Natural killer cell treated with Interleukin-12 subunit alpha and Interleukin-12 subunit beta and Interleukin-15 and Interleukin-18, amount 100 ng/mL, for 72 hours (primary cell): ENCODE measurements at regions not wholly inside any gene's neighbourhood (a gene's known extent, or its start where the extent isn't known, plus 50 kb on each side); places are given as distances from the start of the nearest gene placed in this dataset.
"Not testable (repeated sequence)": the region's sequence is repeated elsewhere in the genome, so short reads cannot be mapped to it uniquely, and the experiment has no call there.

ENCODE experiments used
- ATAC-seq, 2 donors: fragments of 150-1000 bp; cut with Tn5 transposase in 1 of 2; sonication (Bioruptor Pico), chemical (Tn5 transposase) in 1 of 2; 2 replicates each; pipeline ENCODE4 v1.10.0; 2021
- DNase-seq: peaks from one replicate; pipeline ENCODE4 v3.0.0; 2022; ENCODE audit warnings: low spot score
- H3K27ac Mint-ChIP-seq, 2 donors: 1 replicate in 1 of 2; 2 replicates in 1 of 2; pipeline ENCODE4 v1.8.0; 2022; ENCODE audit warnings: mixed read lengths in 2 of 2, mild to moderate bottlenecking in 1 of 2, moderate library complexity in 1 of 2
- H3K27me3 Mint-ChIP-seq, 2 donors: 1 replicate in 1 of 2; 2 replicates in 1 of 2; pipeline ENCODE4 v1.8.0; 2022; ENCODE audit warnings: mixed read lengths in 2 of 2
- H3K36me3 Mint-ChIP-seq: one replicate; pipeline ENCODE4 v1.8.0; 2022; ENCODE audit warnings: mixed read lengths
- H3K4me1 Mint-ChIP-seq, 2 donors: 1 replicate in 1 of 2; 2 replicates in 1 of 2; pipeline ENCODE4 v1.8.0; 2022; ENCODE audit warnings: low read depth in 2 of 2, mixed read lengths in 2 of 2, mild to moderate bottlenecking in 1 of 2
- H3K4me3 Mint-ChIP-seq: one replicate; pipeline ENCODE4 v1.8.0; 2022; ENCODE audit warnings: mixed read lengths
- H3K9me3 Mint-ChIP-seq: 2 replicates; pipeline ENCODE4 v1.8.0; 2022; ENCODE audit warnings: mixed read lengths

DNA sequence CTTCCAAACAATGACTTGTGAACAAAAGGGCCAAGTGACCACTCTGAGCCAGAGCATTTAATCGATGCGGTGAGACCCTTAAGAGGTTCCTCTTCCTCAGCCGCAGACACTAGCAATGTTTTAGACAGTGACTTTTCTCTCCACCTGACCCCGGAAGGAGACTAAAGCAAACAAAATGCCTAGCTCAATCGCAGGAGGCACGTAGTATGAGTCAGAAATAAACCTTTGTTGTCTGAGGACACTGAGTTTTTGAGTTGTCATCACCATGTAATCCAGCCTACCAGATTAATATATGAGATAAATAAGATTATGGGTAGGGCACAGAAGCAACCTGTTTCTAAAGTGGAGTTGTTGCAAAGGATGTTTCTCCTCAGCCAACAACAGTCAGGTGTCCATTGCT, 326.2 kb upstream of the DUSP10 start:
- peaks cover 8% of the 10 kb centered on the region for H3K36me3 Mint-ChIP-seq
- H3K27ac Mint-ChIP-seq: no peak overlapping the region
- H3K4me3 Mint-ChIP-seq: no peak overlapping the region
- H3K9me3 Mint-ChIP-seq: peaks cover 8% of the 10 kb centered on the region
- ATAC-seq: no peak
- no peak for DNase-seq
- no peaks in the 10 kb centered on the region for H3K4me1 Mint-ChIP-seq
- no peaks in the 10 kb centered on the region for H3K27me3 Mint-ChIP-seq

- Mint-ChIP-seq H3K9me3 (peaks cover 8% of the 10 kb centered on the region), H3K27me3 (no peaks in the 10 kb centered on the region)
- DNase-seq: no peak
Observed at GRCh38 chr1:222066539-222066938, 324.6 kb upstream of the DUSP10 start.

DNA sequence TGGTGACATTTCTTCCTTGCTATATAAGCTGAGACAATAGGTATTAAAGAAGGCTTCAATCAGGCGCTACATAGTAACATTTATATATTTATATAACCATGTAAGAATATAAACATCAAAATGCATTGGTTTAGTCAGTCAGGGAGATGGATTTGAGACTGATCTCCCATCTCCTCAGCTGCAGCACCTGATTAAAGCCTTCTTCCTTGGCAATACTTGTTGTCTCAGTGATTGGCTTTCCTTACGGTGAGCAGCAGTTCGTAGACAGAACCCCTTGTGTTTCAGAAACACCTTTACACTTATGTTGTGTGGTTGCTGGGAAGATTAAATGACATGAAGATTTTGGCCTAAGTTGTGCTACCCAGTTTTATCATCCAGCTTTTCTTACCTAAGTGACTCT, 323.3 kb upstream of the DUSP10 start:
- Mint-ChIP-seq H3K27me3 (no peaks in the 10 kb centered on the region), H3K27ac (no peak overlapping the region), H3K4me1 (no peaks in the 10 kb centered on the region), H3K36me3 (peaks cover 8% of the 10 kb centered on the region), H3K4me3 (no peak overlapping the region), H3K9me3 (peaks cover 8% of the 10 kb centered on the region)
- DNase-seq (no peak), ATAC-seq (no peak)

More at GRCh38 chr1:222066539-222066938, 324.6 kb upstream of the DUSP10 start:
- Mint-ChIP-seq H3K27ac (no peak overlapping the region), H3K4me3 (no peak overlapping the region), H3K36me3 (peaks cover 8% of the 10 kb centered on the region), H3K4me1 (no peaks in the 10 kb centered on the region)
- ATAC-seq: no peak

DNA sequence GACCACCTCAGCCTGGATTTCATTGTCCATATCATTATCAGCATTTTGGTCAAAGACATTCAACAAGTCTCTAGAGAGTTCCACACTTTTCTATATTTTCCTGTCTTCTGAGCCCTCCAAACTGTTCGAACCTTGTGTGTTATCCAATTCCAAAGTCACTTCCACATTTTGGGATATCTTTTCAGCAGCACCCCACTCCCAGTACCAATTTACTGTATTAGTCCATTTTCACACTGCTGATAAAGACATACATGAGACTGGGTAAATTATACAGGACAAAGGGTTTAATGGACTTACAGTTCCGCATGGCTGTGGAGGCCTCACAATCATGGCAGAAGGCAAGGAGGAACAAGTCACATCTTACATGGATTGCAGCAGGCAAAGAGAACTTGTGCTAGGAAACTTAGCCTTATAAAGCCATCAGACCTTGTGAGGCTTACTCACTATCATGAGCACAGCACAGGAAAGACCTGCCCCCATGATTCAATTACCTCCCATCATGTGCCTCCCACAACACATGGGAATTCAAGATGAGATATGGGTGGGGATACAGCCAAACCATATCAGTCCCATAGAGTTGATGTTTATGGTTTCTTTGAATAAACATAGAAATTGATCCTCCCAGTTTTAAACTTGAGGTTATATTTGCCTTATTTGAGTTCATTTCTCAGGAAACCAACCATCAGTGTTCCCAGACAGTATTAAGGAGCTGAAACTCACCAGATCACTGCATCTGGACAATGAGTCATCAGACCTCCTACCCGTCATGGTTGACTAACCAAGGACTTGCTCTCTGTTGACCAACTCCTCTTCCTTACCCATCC, 322.7 kb upstream of the DUSP10 start:
- Mint-ChIP-seq H3K4me1 (no peaks in the 10 kb centered on the region), H3K36me3 (peaks cover 8% of the 10 kb centered on the region), H3K27me3 (no peaks in the 10 kb centered on the region), H3K27ac (no peak overlapping the region), H3K9me3 (peaks cover 8% of the 10 kb centered on the region), H3K4me3 (no peak overlapping the region)
- no peak for DNase-seq
- no peak for ATAC-seq

- Mint-ChIP-seq H3K9me3 (peaks cover 8% of the 10 kb centered on the region), H3K27me3 (no peaks in the 10 kb centered on the region), H3K27ac (no peak overlapping the region), H3K36me3 (peaks cover 8% of the 10 kb centered on the region), H3K4me1 (no peaks in the 10 kb centered on the region), H3K4me3 (no peak overlapping the region)
- ATAC-seq (no peak), DNase-seq (no peak)
Observed at GRCh38 chr1:222062640-222063039, 320.8 kb upstream of the DUSP10 start.

DNA sequence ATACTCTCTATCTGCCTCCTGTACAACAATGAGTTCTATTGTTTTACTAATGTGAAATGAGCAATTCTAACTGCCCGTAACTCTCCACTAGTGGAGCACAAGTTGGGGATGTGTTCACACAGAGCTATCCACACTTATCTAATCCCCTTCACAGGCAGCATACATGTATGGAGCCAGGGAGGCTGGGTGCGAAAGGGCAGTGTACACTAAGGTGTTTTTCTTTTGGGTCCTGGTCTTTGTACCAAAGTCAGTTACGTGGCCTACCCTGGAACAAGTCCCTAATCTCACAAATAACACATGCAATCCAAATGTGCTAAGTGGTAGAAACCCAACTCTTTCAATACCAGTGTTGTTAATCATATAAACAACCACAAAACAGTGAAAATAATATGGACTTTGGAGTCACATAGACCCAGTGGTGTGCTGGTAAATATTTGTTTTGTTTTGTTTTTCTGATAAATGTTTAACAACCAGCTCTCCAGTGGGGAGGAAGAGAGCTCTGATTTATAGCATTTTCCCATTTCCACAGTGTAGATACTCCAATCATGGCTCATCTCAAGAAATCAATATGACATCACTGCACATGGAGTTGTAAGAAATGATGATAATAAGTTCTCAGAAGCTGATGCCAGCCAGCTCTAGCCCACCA, 319.9 kb upstream of the DUSP10 start:
- Mint-ChIP-seq H3K27ac (no peak overlapping the region), H3K4me3 (no peak overlapping the region), H3K36me3 (peaks cover 8% of the 10 kb centered on the region), H3K27me3 (no peaks in the 10 kb centered on the region), H3K9me3 (peaks cover 8% of the 10 kb centered on the region), H3K4me1 (peaks cover 0 to 4% of the 10 kb centered on the region in 2 donors)
- ATAC-seq (no peak), DNase-seq (no peak)

GRCh38 chr1:222060210-222060916, 318.5 kb upstream of the DUSP10 start:
- ATAC-seq (no peak), DNase-seq (no peak)
- peaks cover 0 to 7% of the 10 kb centered on the region in 2 donors for H3K4me1 Mint-ChIP-seq
- H3K36me3 Mint-ChIP-seq: peaks cover 8% of the 10 kb centered on the region
- no peak overlapping the region for H3K27ac Mint-ChIP-seq
- no peak overlapping the region for H3K4me3 Mint-ChIP-seq
- no peaks in the 10 kb centered on the region for H3K27me3 Mint-ChIP-seq
- peaks cover 8% of the 10 kb centered on the region for H3K9me3 Mint-ChIP-seq

DNA sequence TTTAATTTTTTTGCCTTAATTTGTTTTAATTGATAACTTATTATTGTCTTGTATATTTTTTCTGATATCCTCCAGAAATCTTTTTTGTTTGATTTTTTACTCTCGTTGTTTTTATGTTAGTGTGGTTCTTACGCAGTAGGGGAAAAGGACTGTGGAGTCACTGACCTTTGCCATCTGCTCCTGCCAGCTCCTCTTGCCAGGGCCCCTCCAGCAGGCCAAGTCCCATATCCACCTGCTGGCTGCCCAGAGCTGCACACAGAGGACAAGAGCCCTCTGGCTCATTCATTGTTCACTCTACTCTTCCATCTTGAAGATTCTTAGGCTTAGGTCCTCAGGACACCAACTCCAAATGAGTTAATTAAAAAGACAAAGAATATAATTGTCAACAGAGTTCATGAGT, 316.4 kb upstream of the DUSP10 start:
- DNase-seq (no peak), ATAC-seq (no peak)
- H3K9me3 Mint-ChIP-seq: no peaks in the 10 kb centered on the region
- H3K36me3 Mint-ChIP-seq: no peaks in the 10 kb centered on the region
- H3K4me3 Mint-ChIP-seq: no peak overlapping the region
- no peaks in the 10 kb centered on the region for H3K27me3 Mint-ChIP-seq
- peak overlapping the region in 1 of 2 donors; percentile 84 for H3K27ac Mint-ChIP-seq
- peaks cover 0 to 7% of the 10 kb centered on the region in 2 donors for H3K4me1 Mint-ChIP-seq

GRCh38 chr1:222057162-222057561, 315.3 kb upstream of the DUSP10 start:
- H3K36me3 Mint-ChIP-seq: no peaks in the 10 kb centered on the region

GRCh38 chr1:222054416-222054815, 312.5 kb upstream of the DUSP10 start:
- Mint-ChIP-seq H3K27me3 (no peaks in the 10 kb centered on the region), H3K4me3 (no peak overlapping the region), H3K4me1 (peaks cover 6 to 20% of the 10 kb centered on the region in 2 donors), H3K9me3 (no peaks in the 10 kb centered on the region), H3K27ac (no peak overlapping the region), H3K36me3 (no peaks in the 10 kb centered on the region)
- DNase-seq (no peak), ATAC-seq (no peak)

More at GRCh38 chr1:222057162-222057561, 315.3 kb upstream of the DUSP10 start:
- Mint-ChIP-seq H3K4me3 (no peak overlapping the region), H3K4me1 (peaks cover 0 to 11% of the 10 kb centered on the region in 2 donors), H3K27ac (peak overlapping the region in 1 of 2 donors; percentile 51), H3K9me3 (no peaks in the 10 kb centered on the region), H3K27me3 (no peaks in the 10 kb centered on the region)
- DNase-seq: no peak
- ATAC-seq: peak; percentile 66 to 83

DNA sequence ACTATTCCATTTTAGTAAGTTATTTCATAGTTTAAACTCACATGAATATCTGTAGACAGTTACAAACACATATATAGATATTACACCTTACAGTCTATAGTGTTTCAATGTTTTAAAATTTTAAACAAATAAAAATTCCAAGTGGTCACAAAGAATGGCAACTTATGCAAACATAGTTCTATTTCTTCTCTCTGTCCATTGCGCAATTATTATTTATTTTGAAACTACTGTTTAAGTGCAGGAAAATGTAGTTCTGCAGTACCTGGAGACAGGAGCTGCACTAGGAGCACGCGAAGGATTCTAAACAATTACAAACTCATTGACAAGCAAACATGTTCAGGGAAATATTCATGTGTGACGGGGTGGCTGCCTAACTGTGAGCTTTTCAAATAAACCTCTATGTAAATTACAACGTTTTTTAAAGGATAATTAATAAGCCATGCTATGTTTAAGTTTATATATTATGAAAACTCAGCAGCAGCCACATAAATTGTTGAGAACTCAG, 312.0 kb upstream of the DUSP10 start:
- H3K4me1 Mint-ChIP-seq: peaks cover 8 to 23% of the 10 kb centered on the region in 2 donors
- H3K9me3 Mint-ChIP-seq: no peaks in the 10 kb centered on the region
- no peak for ATAC-seq
- no peak overlapping the region for H3K27ac Mint-ChIP-seq
- no peaks in the 10 kb centered on the region for H3K27me3 Mint-ChIP-seq
- no peak overlapping the region for H3K4me3 Mint-ChIP-seq
- no peak for DNase-seq
- no peaks in the 10 kb centered on the region for H3K36me3 Mint-ChIP-seq

DNA sequence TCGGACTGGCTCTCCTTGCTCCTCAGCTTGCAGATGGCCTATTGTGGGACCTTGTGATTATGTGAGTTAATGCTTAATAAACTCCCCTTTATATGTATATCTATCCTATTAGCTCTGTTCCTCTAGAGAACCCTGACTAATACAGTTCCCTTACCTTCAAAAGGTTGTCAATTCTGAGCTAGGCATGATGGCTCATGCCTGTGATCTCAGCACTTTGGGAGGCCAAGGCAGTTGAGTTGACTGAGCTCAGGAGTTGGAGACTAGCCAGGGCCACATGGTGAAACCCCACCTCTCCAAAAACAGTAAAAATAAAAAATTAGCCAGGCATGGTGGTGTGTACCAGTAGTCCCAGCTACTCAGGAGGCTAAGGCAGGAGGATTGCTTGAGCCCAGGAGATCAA, 309.4 kb upstream of the DUSP10 start:
- DNase-seq, ATAC-seq, H3K27me3 Mint-ChIP-seq, H3K4me3 Mint-ChIP-seq, H3K36me3 Mint-ChIP-seq, H3K27ac Mint-ChIP-seq, H3K9me3 Mint-ChIP-seq: not testable (repeated sequence)
- H3K4me1 Mint-ChIP-seq: peaks cover 28 to 39% of the 10 kb centered on the region in 2 donors

- H3K27me3 Mint-ChIP-seq, H3K36me3 Mint-ChIP-seq, H3K4me3 Mint-ChIP-seq, ATAC-seq, H3K27ac Mint-ChIP-seq, H3K9me3 Mint-ChIP-seq, DNase-seq: not testable (repeated sequence)
- H3K4me1 Mint-ChIP-seq: peaks cover 34 to 45% of the 10 kb centered on the region in 2 donors
Observed at GRCh38 chr1:222049661-222050060, 307.8 kb upstream of the DUSP10 start.

GRCh38 chr1:222049176-222049575, 307.3 kb upstream of the DUSP10 start:
- no peaks in the 10 kb centered on the region for H3K36me3 Mint-ChIP-seq
- peak overlapping the region in 1 of 2 donors; percentile 89 for H3K27ac Mint-ChIP-seq
- ATAC-seq: no peak
- H3K4me3 Mint-ChIP-seq: no peak overlapping the region
- H3K4me1 Mint-ChIP-seq: peaks cover 34 to 45% of the 10 kb centered on the region in 2 donors
- DNase-seq: no peak
- H3K9me3 Mint-ChIP-seq: no peaks in the 10 kb centered on the region
- no peaks in the 10 kb centered on the region for H3K27me3 Mint-ChIP-seq
